ENCODE measurements at regions not wholly inside any gene's neighbourhood (a gene's known extent, or its start where the extent isn't known, plus 50 kb on each side); places are given as distances from the start of the nearest gene placed in this dataset.

- CTCF ChIA-PET, result no interaction called here
- no peaks in the 10 kb centered on the region for H4K20me1 ChIP-seq (ENCODE audit: control insufficient read depth, insufficient read depth, low read length, poor library complexity, severe bottlenecking)
- H3K27ac ChIP-seq (ENCODE audit: low read length in 2 of 2), result no peak overlapping the region
- intact Hi-C loops (cut with micrococcal nuclease), result no loop called here
- no peaks in the 10 kb centered on the region for H3K79me2 ChIP-seq (ENCODE audit: control insufficient read depth, insufficient read depth, low read length)
- TF ChIP-seq EZH2 (IDR thresholded peaks at IDR 0.05; ENCODE audit: borderline replicate concordance, insufficient read depth, low read depth, low read length, poor library complexity, severe bottlenecking) (no peak), CTCF (IDR thresholded peaks at IDR 0.05) (no peak)
- Mint-ChIP-seq H3K27ac (no peak overlapping the region), H3K9me3 (ENCODE audit: insufficient read depth) (no peaks in the 10 kb centered on the region), H3K4me1 (no peaks in the 10 kb centered on the region), H3K4me3 (no peak overlapping the region), H3K27me3 (no peaks in the 10 kb centered on the region)
- ATAC-seq (ENCODE audit: low read depth) (no peak), DNase-seq (no peak)
- POLR2A ChIA-PET, result no interaction called here
- no peaks in the 10 kb centered on the region for H3K36me3 ChIP-seq (replicated peaks in 1 of 2; ENCODE audit: control extremely low read depth in 1 of 2, control insufficient read depth in 1 of 2, extremely low read depth in 1 of 2, insufficient read depth in 2 of 2, low read length in 1 of 2)
- H3K4me1 ChIP-seq (ENCODE audit: control insufficient read depth in 2 of 2, insufficient read depth in 2 of 2, low read length in 2 of 2), result no peaks in the 10 kb centered on the region
- no peak overlapping the region for H2AFZ ChIP-seq (ENCODE audit: insufficient read depth, low read depth, low read length, poor library complexity, severe bottlenecking)
- 81% methylated on average over 7 of the region's 9 CpGs for WGBS (ENCODE audit: insufficient coverage)
- no peaks in the 10 kb centered on the region for H3K27me3 ChIP-seq (replicated peaks in 1 of 4; ENCODE audit: control extremely low read depth in 1 of 4, control insufficient read depth in 3 of 4, insufficient read depth in 4 of 4, low read length in 3 of 4)
- H3K9me3 ChIP-seq (ENCODE audit: control extremely low read depth in 1 of 3, control insufficient read depth in 2 of 3, insufficient read depth in 1 of 3, low read length in 2 of 3), result peaks cover 0 to 53% (median 6%) of the 10 kb centered on the region in 3 donors
- H3K4me2 ChIP-seq (replicated peaks; ENCODE audit: low read depth, low read length, poor library complexity, severe bottlenecking), result no peak overlapping the region
- no peak overlapping the region for H3K4me3 ChIP-seq (ENCODE audit: control extremely low read depth in 1 of 5, extremely low read depth in 1 of 5, insufficient read depth in 1 of 5, low read depth in 2 of 5, low read length in 4 of 5)
- H3K9ac ChIP-seq (ENCODE audit: low read length), result no peak overlapping the region
Observed at GRCh38 chr16:88281858-88282563, 100.7 kb upstream of the ZNF469 start.

- Histone ChIP-seq H3K79me2 (ENCODE audit: control insufficient read depth, insufficient read depth, low read length) (no peaks in the 10 kb centered on the region), H3K27me3 (replicated peaks in 1 of 4; ENCODE audit: control extremely low read depth in 1 of 4, control insufficient read depth in 3 of 4, insufficient read depth in 4 of 4, low read length in 3 of 4) (no peaks in the 10 kb centered on the region), H3K4me3 (ENCODE audit: control extremely low read depth in 1 of 5, extremely low read depth in 1 of 5, insufficient read depth in 1 of 5, low read depth in 2 of 5, low read length in 4 of 5) (no peak overlapping the region), H4K20me1 (ENCODE audit: control insufficient read depth, insufficient read depth, low read length, poor library complexity, severe bottlenecking) (no peaks in the 10 kb centered on the region), H3K36me3 (replicated peaks in 1 of 2; ENCODE audit: control extremely low read depth in 1 of 2, control insufficient read depth in 1 of 2, extremely low read depth in 1 of 2, insufficient read depth in 2 of 2, low read length in 1 of 2) (no peaks in the 10 kb centered on the region), H3K4me1 (ENCODE audit: control insufficient read depth in 2 of 2, insufficient read depth in 2 of 2, low read length in 2 of 2) (no peaks in the 10 kb centered on the region), H3K27ac (ENCODE audit: low read length in 2 of 2) (no peak overlapping the region), H3K4me2 (replicated peaks; ENCODE audit: low read depth, low read length, poor library complexity, severe bottlenecking) (no peak overlapping the region), H2AFZ (ENCODE audit: insufficient read depth, low read depth, low read length, poor library complexity, severe bottlenecking) (no peak overlapping the region), H3K9ac (ENCODE audit: low read length) (no peak overlapping the region), H3K9me3 (ENCODE audit: control extremely low read depth in 1 of 3, control insufficient read depth in 2 of 3, insufficient read depth in 1 of 3, low read length in 2 of 3) (peaks cover 0 to 56% (median 13%) of the 10 kb centered on the region in 3 donors)
- no peak overlapping the region for H3K27ac Mint-ChIP-seq
- WGBS (ENCODE audit: insufficient coverage), result 81% methylated on average over 16 of the region's 21 CpGs
- H3K4me1 Mint-ChIP-seq, result no peaks in the 10 kb centered on the region
- intact Hi-C loops (cut with micrococcal nuclease), result no loop called here
- no peak for ATAC-seq (ENCODE audit: low read depth)
- no peaks in the 10 kb centered on the region for H3K27me3 Mint-ChIP-seq
- ChIA-PET CTCF (no interaction called here), POLR2A (no interaction called here)
- no peaks in the 10 kb centered on the region for H3K9me3 Mint-ChIP-seq (ENCODE audit: insufficient read depth)
- TF ChIP-seq EZH2 (IDR thresholded peaks at IDR 0.05; ENCODE audit: borderline replicate concordance, insufficient read depth, low read depth, low read length, poor library complexity, severe bottlenecking), result no peak
- no peak for TF ChIP-seq CTCF (IDR thresholded peaks at IDR 0.05)
- no peak for DNase-seq
- no peak overlapping the region for H3K4me3 Mint-ChIP-seq
Observed at GRCh38 chr16:88282564-88283395, 100.0 kb upstream of the ZNF469 start.
